H9 (cell line): ENCODE measurements at regions not wholly inside any gene's neighbourhood (a gene's known extent, or its start where the extent isn't known, plus 50 kb on each side); places are given as distances from the start of the nearest gene placed in this dataset.

Source experiments
- DNase-seq: peaks from one replicate; pipeline ENCODE4 v3.0.0-alpha.2; 2017
- H2AFZ ChIP-seq: one replicate; pipeline ENCODE4 v1.6.1; 2013; ENCODE audit warnings: mild to moderate bottlenecking, low read length, control low read depth, moderate library complexity
- H2AK5ac ChIP-seq: 2 replicates; pipeline ENCODE4 v1.6.1; 2013; ENCODE audit warnings: low read length, control low read depth, mixed read lengths; ENCODE audit not compliant: insufficient read length
- H2BK120ac ChIP-seq: one replicate; pipeline ENCODE4 v1.6.1; 2013; ENCODE audit warnings: low read depth, mild to moderate bottlenecking, low read length, control low read depth, inconsistent platforms; ENCODE audit not compliant: poor library complexity, severe bottlenecking
- H2BK12ac ChIP-seq: 2 replicates; pipeline ENCODE4 v1.6.1; 2013; ENCODE audit warnings: low read length, control low read depth, mixed read lengths, low read depth; ENCODE audit not compliant: insufficient read length
- H2BK15ac ChIP-seq: 2 replicates; pipeline ENCODE4 v1.6.1; 2013; ENCODE audit warnings: low read depth, low read length, control low read depth
- H2BK20ac ChIP-seq: one replicate; pipeline ENCODE4 v1.6.1; 2013; ENCODE audit warnings: low read depth, mild to moderate bottlenecking, low read length, control low read depth, inconsistent platforms; ENCODE audit not compliant: poor library complexity, severe bottlenecking
- H2BK5ac ChIP-seq: 2 replicates; pipeline ENCODE4 v1.6.1; 2013; ENCODE audit warnings: low read length, control low read depth, mixed read lengths; ENCODE audit not compliant: insufficient read length
- H3K14ac ChIP-seq: 2 replicates; pipeline ENCODE4 v1.6.1; 2013; ENCODE audit warnings: low read length, control low read depth; ENCODE audit not compliant: insufficient read depth
- H3K18ac ChIP-seq: 2 replicates; pipeline ENCODE4 v1.6.1; 2013; ENCODE audit warnings: low read depth, mild to moderate bottlenecking, mixed read lengths, low read length, control low read depth; ENCODE audit not compliant: insufficient read length
- H3K23ac ChIP-seq: 2 replicates; pipeline ENCODE4 v1.6.1; 2013; ENCODE audit warnings: low read length, control low read depth, mixed read lengths, low read depth; ENCODE audit not compliant: insufficient read length
- H3K23me2 ChIP-seq: 2 replicates; pipeline ENCODE4 v1.6.1; 2013; ENCODE audit warnings: low read depth, mild to moderate bottlenecking, mixed read lengths, low read length, control low read depth; ENCODE audit not compliant: insufficient read length, poor library complexity, severe bottlenecking
- H3K27ac ChIP-seq: 2 replicates; pipeline ENCODE4 v1.5.1; 2013; ENCODE audit warnings: low read length, control low read depth, mixed read lengths, low read depth; ENCODE audit not compliant: insufficient read length
- H3K27me3 ChIP-seq: 2 replicates; pipeline ENCODE4 v1.6.1; 2013; ENCODE audit warnings: low read length, control low read depth, inconsistent platforms; ENCODE audit not compliant: insufficient read depth
- H3K4ac ChIP-seq: 2 replicates; pipeline ENCODE4 v1.6.1; 2013; ENCODE audit warnings: low read depth, mild to moderate bottlenecking, control low read depth, inconsistent platforms, low read length, moderate library complexity
- H3K4me1 ChIP-seq: 2 replicates; pipeline ENCODE4 v1.6.1; 2013; ENCODE audit warnings: low read length, control low read depth, inconsistent platforms; ENCODE audit not compliant: insufficient read depth
- H3K4me2 ChIP-seq: 2 replicates; pipeline ENCODE4 v1.6.1; 2013; ENCODE audit warnings: low read length, control low read depth, mixed read lengths; ENCODE audit not compliant: insufficient read length, insufficient read depth
- H3K56ac ChIP-seq: 2 replicates; pipeline ENCODE4 v1.6.1; 2013; ENCODE audit warnings: low read depth, mild to moderate bottlenecking, mixed read lengths, low read length, control low read depth; ENCODE audit not compliant: insufficient read length
- H3K79me1 ChIP-seq: 2 replicates; pipeline ENCODE4 v1.6.1; 2013; ENCODE audit warnings: low read depth, mild to moderate bottlenecking, moderate library complexity, low read length, control low read depth, inconsistent platforms; ENCODE audit not compliant: insufficient read depth, poor library complexity, severe bottlenecking
- H3K79me2 ChIP-seq: 2 replicates; pipeline ENCODE4 v1.6.1; 2013; ENCODE audit warnings: low read length, control low read depth, inconsistent platforms; ENCODE audit not compliant: insufficient read depth
- H3K9ac ChIP-seq: 2 replicates; pipeline ENCODE4 v1.6.1; 2013; ENCODE audit warnings: low read length, control low read depth, mixed read lengths; ENCODE audit not compliant: insufficient read length; ENCODE audit errors: extremely low read depth
- H3K9me3 ChIP-seq: one replicate; pipeline ENCODE4 v1.6.1; 2013; ENCODE audit warnings: low read depth, low read length, inconsistent platforms; ENCODE audit not compliant: control insufficient read depth
- H3T11ph ChIP-seq: one replicate; pipeline ENCODE4 v1.6.1; 2013; ENCODE audit warnings: mild to moderate bottlenecking, low read length, control low read depth, inconsistent platforms
- H4K20me1 ChIP-seq: one replicate; pipeline ENCODE4 v1.6.1; 2013; ENCODE audit not compliant: control insufficient read depth, insufficient read length, insufficient read depth
- H4K5ac ChIP-seq: 2 replicates; pipeline ENCODE4 v1.6.1; 2013; ENCODE audit warnings: low read depth, mild to moderate bottlenecking, mixed read lengths, low read length, control low read depth; ENCODE audit not compliant: insufficient read length
- H4K8ac ChIP-seq: replicated peaks from 2 replicates; pipeline ENCODE4 v1.6.1; 2013; ENCODE audit warnings: low read length, control low read depth, mixed read lengths, low read depth; ENCODE audit not compliant: insufficient read length
- H4K91ac ChIP-seq: 2 replicates; pipeline ENCODE4 v1.6.1; 2013; ENCODE audit warnings: low read depth, mild to moderate bottlenecking, moderate library complexity, mixed read lengths, low read length, control low read depth; ENCODE audit not compliant: insufficient read length
- H3K27ac Mint-ChIP-seq, 3 experiments: 2 replicates in 2 of 3; 3 replicates in 1 of 3; pipeline ENCODE4 v1.8.0; 2020 to 2021; ENCODE audit warnings: mixed read lengths in 3 of 3, mild to moderate bottlenecking in 1 of 3, moderate library complexity in 1 of 3
- H3K27me3 Mint-ChIP-seq: 2 replicates; pipeline ENCODE4 v1.8.0; 2021; ENCODE audit warnings: low read depth, mild to moderate bottlenecking, moderate library complexity, mixed read lengths
- H3K36me3 Mint-ChIP-seq, 3 experiments: 2 replicates in 2 of 3; 3 replicates in 1 of 3; pipeline ENCODE4 v1.8.0; 2020 to 2021; ENCODE audit warnings: low read depth in 3 of 3, mixed read lengths in 3 of 3; ENCODE audit not compliant: insufficient read depth in 1 of 3
- H3K4me1 Mint-ChIP-seq, 2 experiments: 2 replicates each; pipeline ENCODE4 v1.8.0; 2020; ENCODE audit warnings: mixed read lengths in 2 of 2
- H3K4me3 Mint-ChIP-seq, 2 experiments: 2 replicates in 1 of 2; 3 replicates in 1 of 2; pipeline ENCODE4 v1.8.0; 2020 to 2021; ENCODE audit warnings: mild to moderate bottlenecking in 2 of 2, mixed read lengths in 2 of 2, moderate library complexity in 1 of 2
- H3K9me3 Mint-ChIP-seq, 2 experiments: 2 replicates in 1 of 2; 3 replicates in 1 of 2; pipeline ENCODE4 v1.8.0; 2020; ENCODE audit warnings: mild to moderate bottlenecking in 2 of 2, mixed read lengths in 2 of 2, moderate library complexity in 1 of 2
- TF ChIP-seq, protein P1 (sequence below): fragments of 200-600 bp; sonication (generic); conservative IDR thresholded peaks from 3 replicates; pipeline ENCODE4 v1.8.0; 2021; ENCODE audit warnings: antibody characterized with exemption, mild to moderate bottlenecking

DNA sequence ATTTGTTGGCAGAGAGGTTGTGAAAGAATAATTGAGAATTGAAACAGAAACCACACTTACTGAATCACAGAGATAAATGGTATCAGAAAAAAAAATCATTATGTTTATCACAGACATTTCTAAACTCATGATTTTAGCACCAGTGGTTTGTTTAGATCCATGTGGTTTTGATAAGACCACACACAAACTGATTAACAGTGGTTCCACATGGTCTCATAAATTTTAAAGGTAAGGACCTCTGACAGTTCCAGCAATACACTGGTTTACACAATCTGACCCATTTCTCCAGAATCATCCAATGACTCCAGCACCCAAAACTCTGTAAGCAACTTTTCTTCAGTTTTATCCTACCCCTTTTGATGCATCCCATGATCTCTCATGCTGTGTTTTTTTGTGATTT is 261.2 kb downstream of the ANXA1 start:
- no peak overlapping the region for H3K4me2 ChIP-seq
- H3K79me2 ChIP-seq = no peaks in the 10 kb centered on the region
- H4K91ac ChIP-seq = no peak overlapping the region
- H4K20me1 ChIP-seq = no peaks in the 10 kb centered on the region
- H3K27ac ChIP-seq = no peak overlapping the region
- no peak overlapping the region for H3K14ac ChIP-seq
- no peak overlapping the region for H2BK12ac ChIP-seq
- H3K9me3 ChIP-seq = no peaks in the 10 kb centered on the region
- H2BK15ac ChIP-seq = no peak overlapping the region
- no peak overlapping the region for H2BK5ac ChIP-seq
- H3K23ac ChIP-seq = no peak overlapping the region
- Mint-ChIP-seq H3K36me3 (no peaks in the 10 kb centered on the region), H3K27me3 (no peaks in the 10 kb centered on the region), H3K9me3 (no peaks in the 10 kb centered on the region), H3K4me1 (peaks cover 9 to 16% of the 10 kb centered on the region in 2 experiments; a peak in 3 of 4 replicates), H3K27ac (no peak overlapping the region), H3K4me3 (no peak overlapping the region)
- H3K4ac ChIP-seq = no peak overlapping the region
- H3K9ac ChIP-seq = no peak overlapping the region
- no peak overlapping the region for H3T11ph ChIP-seq
- H3K23me2 ChIP-seq = no peaks in the 10 kb centered on the region
- no peaks in the 10 kb centered on the region for H3K27me3 ChIP-seq
- H3K4me1 ChIP-seq = no peaks in the 10 kb centered on the region
- DNase-seq = no peak
- H2BK120ac ChIP-seq = no peak overlapping the region
- H3K56ac ChIP-seq = no peak overlapping the region
- H2BK20ac ChIP-seq = no peak overlapping the region
- no peak overlapping the region for H2AK5ac ChIP-seq
- H3K79me1 ChIP-seq = no peaks in the 10 kb centered on the region
- H2AFZ ChIP-seq = no peak overlapping the region
- H4K5ac ChIP-seq = no peak overlapping the region
- H3K18ac ChIP-seq = no peak overlapping the region
- H4K8ac ChIP-seq = no peak overlapping the region
- TF ChIP-seq, protein P1, sequence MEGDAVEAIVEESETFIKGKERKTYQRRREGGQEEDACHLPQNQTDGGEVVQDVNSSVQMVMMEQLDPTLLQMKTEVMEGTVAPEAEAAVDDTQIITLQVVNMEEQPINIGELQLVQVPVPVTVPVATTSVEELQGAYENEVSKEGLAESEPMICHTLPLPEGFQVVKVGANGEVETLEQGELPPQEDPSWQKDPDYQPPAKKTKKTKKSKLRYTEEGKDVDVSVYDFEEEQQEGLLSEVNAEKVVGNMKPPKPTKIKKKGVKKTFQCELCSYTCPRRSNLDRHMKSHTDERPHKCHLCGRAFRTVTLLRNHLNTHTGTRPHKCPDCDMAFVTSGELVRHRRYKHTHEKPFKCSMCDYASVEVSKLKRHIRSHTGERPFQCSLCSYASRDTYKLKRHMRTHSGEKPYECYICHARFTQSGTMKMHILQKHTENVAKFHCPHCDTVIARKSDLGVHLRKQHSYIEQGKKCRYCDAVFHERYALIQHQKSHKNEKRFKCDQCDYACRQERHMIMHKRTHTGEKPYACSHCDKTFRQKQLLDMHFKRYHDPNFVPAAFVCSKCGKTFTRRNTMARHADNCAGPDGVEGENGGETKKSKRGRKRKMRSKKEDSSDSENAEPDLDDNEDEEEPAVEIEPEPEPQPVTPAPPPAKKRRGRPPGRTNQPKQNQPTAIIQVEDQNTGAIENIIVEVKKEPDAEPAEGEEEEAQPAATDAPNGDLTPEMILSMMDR = no peak
